ENCODE measurements at regions not wholly inside any gene's neighbourhood (a gene's known extent, or its start where the extent isn't known, plus 50 kb on each side); places are given as distances from the start of the nearest gene placed in this dataset.

DNA sequence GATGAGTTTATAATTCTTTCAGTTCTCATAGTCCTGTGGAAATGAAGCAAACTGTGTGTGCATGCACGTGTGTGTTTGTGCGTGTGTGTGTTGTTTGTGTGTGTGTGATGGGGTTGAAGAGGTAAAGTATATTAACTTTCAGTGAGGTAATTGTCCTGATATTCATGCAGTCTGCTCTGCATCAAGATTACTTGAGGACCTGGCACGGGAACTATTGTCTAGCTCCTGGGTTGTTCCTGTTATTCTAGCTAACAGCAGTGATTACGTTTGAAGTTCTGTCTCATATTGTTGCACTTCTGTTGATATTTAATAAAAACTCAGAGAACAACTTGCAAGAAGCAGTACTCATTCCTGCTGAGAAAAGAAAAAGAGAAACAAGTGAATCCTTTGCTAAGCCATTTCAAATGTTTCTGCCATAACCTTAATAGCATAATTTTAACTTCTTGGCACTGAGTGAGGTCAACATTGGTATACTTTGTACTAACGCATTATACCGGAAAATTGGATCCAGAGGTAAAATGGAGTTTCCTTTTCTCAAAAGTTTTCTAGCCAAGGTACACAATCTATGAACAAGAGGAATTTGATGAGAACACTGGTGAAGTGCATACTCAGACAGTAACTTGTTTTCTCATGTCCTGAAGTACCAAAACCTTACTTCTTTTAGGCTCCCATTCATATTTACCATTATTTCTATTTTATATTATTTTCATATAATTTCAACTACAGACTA, 113.2 kb downstream of the SPCS3 start:
- in situ Hi-C loops (cut with MboI) = no loop called here

DNA sequence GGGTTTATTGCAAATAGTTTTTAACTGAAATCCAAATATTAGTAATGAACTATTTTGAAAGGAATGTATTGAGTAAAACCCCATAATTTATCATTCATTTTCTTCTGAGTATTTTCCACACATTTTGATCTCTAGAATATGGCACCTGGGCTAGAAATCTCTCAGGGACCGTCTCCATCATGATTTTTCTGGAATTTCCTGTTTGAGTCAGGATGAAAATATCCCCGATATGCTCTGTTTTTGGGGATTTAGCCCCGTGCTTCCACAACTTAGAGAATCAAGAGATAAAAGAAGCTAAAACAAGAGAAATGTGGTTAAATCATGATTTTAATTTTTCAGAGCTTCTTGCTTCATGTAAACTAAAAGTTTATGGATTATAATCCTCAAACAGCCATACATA, 114.2 kb downstream of the SPCS3 start:
- Histone ChIP-seq H3K9me3 (ENCODE audit: low read depth) (no peaks in the 10 kb centered on the region), H4K20me1 (ENCODE audit: insufficient read depth) (no peaks in the 10 kb centered on the region), H3K79me2 (ENCODE audit: insufficient read depth) (no peaks in the 10 kb centered on the region), H3K4me3 (no peak overlapping the region), H3K9me2 (ENCODE audit: insufficient read depth) (no peaks in the 10 kb centered on the region; the same call in 1 of the 2 replicates), H3K9ac (no peak overlapping the region), H3F3A (ENCODE audit: insufficient read depth) (peaks cover 27% of the 10 kb centered on the region), H3K27ac (no peak overlapping the region), H3K36me3 (ENCODE audit: low read depth) (no peaks in the 10 kb centered on the region), H3K4me2 (ENCODE audit: unreplicated experiment) (no peak overlapping the region), H3K27me3 (replicated peaks; ENCODE audit: insufficient read depth) (no peaks in the 10 kb centered on the region), H2AFZ (0 out of 2 replicates have a peak overlapping the region, but pooled peaks have one; percentile 24), H3K4me1 (ENCODE audit: insufficient read depth) (peaks cover 39% of the 10 kb centered on the region)
- TF ChIP-seq EZH2 (IDR thresholded peaks at IDR 0.05; ENCODE audit: insufficient read depth, poor library complexity, severe bottlenecking) = no peak
- TF ChIP-seq EZH2phosphoT487 (IDR thresholded peaks at IDR 0.05; ENCODE audit: insufficient read depth, low read depth) = no peak
- DNase-seq = no peak
- in situ Hi-C loops (cut with MboI) = no loop called here
- 34 to 39% methylated on average over 3 of the region's 3 CpGs for WGBS, 2 experiments (ENCODE audit: low coverage in 1 of 2, low lambda C conversion rate in 2 of 2, missing lambda C conversion rate in 2 of 2)

More for the DNA sequence above, 113.2 kb downstream of the SPCS3 start:
- 78 to 79% methylated on average over 6 of the region's 6 CpGs for WGBS, 2 experiments (ENCODE audit: low coverage in 1 of 2, low lambda C conversion rate in 2 of 2, missing lambda C conversion rate in 2 of 2)
- DNase-seq = no peak
- Histone ChIP-seq H3K9ac (no peak overlapping the region), H3K27me3 (replicated peaks; ENCODE audit: insufficient read depth) (no peaks in the 10 kb centered on the region), H3K4me3 (no peak overlapping the region), H3K27ac (no peak overlapping the region), H2AFZ (no peak overlapping the region), H3K4me2 (ENCODE audit: unreplicated experiment) (no peak overlapping the region), H4K20me1 (ENCODE audit: insufficient read depth) (no peaks in the 10 kb centered on the region), H3K4me1 (ENCODE audit: insufficient read depth) (peaks cover 30% of the 10 kb centered on the region), H3K36me3 (ENCODE audit: low read depth) (no peaks in the 10 kb centered on the region), H3K9me2 (ENCODE audit: insufficient read depth) (no peaks in the 10 kb centered on the region; the same call in 1 of the 2 replicates), H3F3A (ENCODE audit: insufficient read depth) (peaks cover 27% of the 10 kb centered on the region), H3K9me3 (ENCODE audit: low read depth) (no peaks in the 10 kb centered on the region), H3K79me2 (ENCODE audit: insufficient read depth) (no peaks in the 10 kb centered on the region)
- TF ChIP-seq EZH2 (IDR thresholded peaks at IDR 0.05; ENCODE audit: insufficient read depth, poor library complexity, severe bottlenecking) (no peak), EZH2phosphoT487 (IDR thresholded peaks at IDR 0.05; ENCODE audit: insufficient read depth, low read depth) (no peak)

DNA sequence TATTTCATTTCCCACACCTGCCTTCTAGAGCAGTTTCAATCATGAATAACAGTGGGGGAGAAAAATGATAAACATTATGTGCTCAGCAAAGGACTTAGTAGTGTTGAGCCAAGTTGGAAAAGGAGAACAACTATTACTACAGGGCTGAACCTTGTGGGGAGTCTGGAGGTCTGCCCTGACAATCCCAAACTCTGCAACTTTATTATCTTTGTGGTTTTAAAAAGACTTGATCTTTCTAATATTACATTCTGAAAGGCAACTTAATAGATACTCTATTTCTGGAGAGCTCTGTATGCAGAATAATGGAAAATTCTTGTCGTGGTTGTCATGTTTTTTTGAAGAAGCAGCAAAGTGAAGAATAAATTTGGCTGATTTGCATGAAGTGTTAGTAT, 116.1 kb downstream of the SPCS3 start:
- H3K4me1 ChIP-seq (ENCODE audit: insufficient read depth) = peaks cover 39% of the 10 kb centered on the region
- no peaks in the 10 kb centered on the region for H3K9me3 ChIP-seq (ENCODE audit: low read depth)
- H3K27ac ChIP-seq = no peak overlapping the region
- H4K20me1 ChIP-seq (ENCODE audit: insufficient read depth) = no peaks in the 10 kb centered on the region
- no peak overlapping the region for H2AFZ ChIP-seq
- peak overlapping the region; percentile 5 for H3K4me2 ChIP-seq (ENCODE audit: unreplicated experiment)
- no peak overlapping the region for H3K4me3 ChIP-seq
- no peaks in the 10 kb centered on the region for H3K36me3 ChIP-seq (ENCODE audit: low read depth)
- no peak overlapping the region for H3K9ac ChIP-seq
- H3K79me2 ChIP-seq (ENCODE audit: insufficient read depth) = no peaks in the 10 kb centered on the region
- peak; percentile 38 for DNase-seq
- H3K9me2 ChIP-seq (ENCODE audit: insufficient read depth) = no peaks in the 10 kb centered on the region; the same call in 1 of the 2 replicates
- 7 to 14% methylated on average over 1 of the region's 1 CpG for WGBS, 2 experiments (ENCODE audit: low coverage in 1 of 2, low lambda C conversion rate in 2 of 2, missing lambda C conversion rate in 2 of 2)
- no peaks in the 10 kb centered on the region for H3K27me3 ChIP-seq (replicated peaks; ENCODE audit: insufficient read depth)
- in situ Hi-C loops (cut with MboI) = no loop called here
- TF ChIP-seq EZH2phosphoT487 (IDR thresholded peaks at IDR 0.05; ENCODE audit: insufficient read depth, low read depth) (no peak), EZH2 (IDR thresholded peaks at IDR 0.05; ENCODE audit: insufficient read depth, poor library complexity, severe bottlenecking) (no peak)
- H3F3A ChIP-seq (ENCODE audit: insufficient read depth) = peaks cover 27% of the 10 kb centered on the region

DNA sequence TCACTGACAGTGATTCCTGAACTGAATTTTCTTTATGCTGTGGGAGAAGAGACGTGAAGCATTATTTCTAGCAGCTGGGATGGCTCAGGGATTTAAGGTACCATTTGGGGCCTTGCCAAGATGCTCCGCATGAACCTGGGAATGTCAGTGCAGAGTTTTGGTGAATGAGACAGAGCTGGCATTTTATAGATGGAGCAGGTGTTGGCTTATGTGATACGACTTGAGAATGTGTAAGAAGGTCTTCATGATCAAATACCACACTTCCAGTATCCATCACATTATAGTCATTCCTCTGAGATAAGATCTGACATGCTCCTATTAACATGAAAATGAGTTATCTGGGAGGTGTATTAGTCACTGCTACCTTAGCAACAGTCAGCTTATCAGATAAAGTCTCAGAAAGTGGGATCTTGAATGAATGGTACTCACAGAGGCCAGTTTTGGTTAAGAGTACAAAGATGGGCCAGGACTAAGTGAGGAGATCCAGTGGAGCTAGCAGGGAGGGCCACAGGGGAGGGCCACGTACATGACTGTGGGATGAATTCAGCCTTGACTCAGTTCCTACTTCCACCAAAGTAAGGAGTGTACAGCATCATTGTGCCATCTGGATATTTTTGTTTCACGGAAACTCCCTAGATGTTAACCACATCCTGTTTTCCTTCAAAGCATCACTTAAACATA, 116.7 kb downstream of the SPCS3 start:
- no peak overlapping the region for H3K9ac ChIP-seq

More for the DNA sequence above, 116.7 kb downstream of the SPCS3 start:
- Histone ChIP-seq H3K27me3 (replicated peaks; ENCODE audit: insufficient read depth) (no peaks in the 10 kb centered on the region), H3K4me3 (no peak overlapping the region), H3K4me1 (ENCODE audit: insufficient read depth) (peaks cover 39% of the 10 kb centered on the region), H3F3A (ENCODE audit: insufficient read depth) (peaks cover 27% of the 10 kb centered on the region), H3K9me2 (ENCODE audit: insufficient read depth) (no peaks in the 10 kb centered on the region; the same call in 1 of the 2 replicates), H2AFZ (no peak overlapping the region), H3K79me2 (ENCODE audit: insufficient read depth) (no peaks in the 10 kb centered on the region), H3K27ac (peak overlapping the region; percentile 21; the same call in 1 of the 2 replicates), H3K36me3 (ENCODE audit: low read depth) (no peaks in the 10 kb centered on the region), H3K4me2 (ENCODE audit: unreplicated experiment) (peak overlapping the region; percentile 5), H4K20me1 (ENCODE audit: insufficient read depth) (no peaks in the 10 kb centered on the region), H3K9me3 (ENCODE audit: low read depth) (no peaks in the 10 kb centered on the region)
- peak; percentile 71 for DNase-seq
- TF ChIP-seq EZH2 (IDR thresholded peaks at IDR 0.05; ENCODE audit: insufficient read depth, poor library complexity, severe bottlenecking) (no peak), EZH2phosphoT487 (IDR thresholded peaks at IDR 0.05; ENCODE audit: insufficient read depth, low read depth) (no peak)
- WGBS, 2 experiments (ENCODE audit: low coverage in 1 of 2, low lambda C conversion rate in 2 of 2, missing lambda C conversion rate in 2 of 2) = 26% methylated on average over 5 of the region's 5 CpGs
- in situ Hi-C loops (cut with MboI) = no loop called here
